Colon (tissue), 2 donors: ENCODE measurements at regions not wholly inside any gene's neighbourhood (a gene's known extent, or its start where the extent isn't known, plus 50 kb on each side); places are given as distances from the start of the nearest gene placed in this dataset.

ENCODE experiments used
- FAIRE-seq: peaks from 2 replicates; lab custom pipeline; 2012; peaks lifted over from hg19 to GRCh38; lab: Jason Lieb, UNC
- donor health status: control.
- donor health status: control.

DNA sequence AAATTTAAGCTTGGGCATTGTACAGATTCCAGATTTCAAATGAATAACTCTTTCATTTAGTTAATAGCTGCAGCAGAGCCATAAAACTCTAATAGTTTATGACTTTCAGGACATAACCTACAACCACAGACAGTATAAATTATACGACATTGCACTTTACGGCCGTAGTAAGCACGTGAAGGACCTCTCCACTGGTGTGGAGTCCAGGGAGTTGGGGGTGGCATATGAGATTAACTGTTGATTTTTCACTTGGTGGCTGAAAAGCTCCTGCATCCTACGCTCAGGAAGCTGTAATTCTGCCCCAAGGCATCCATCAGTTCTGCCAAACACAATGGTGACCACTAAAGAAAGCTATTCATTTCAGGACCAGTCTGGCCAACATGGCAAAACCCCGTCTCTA lies 376.2 kb downstream of the SOX11 start:
- no peak for FAIRE-seq

DNA sequence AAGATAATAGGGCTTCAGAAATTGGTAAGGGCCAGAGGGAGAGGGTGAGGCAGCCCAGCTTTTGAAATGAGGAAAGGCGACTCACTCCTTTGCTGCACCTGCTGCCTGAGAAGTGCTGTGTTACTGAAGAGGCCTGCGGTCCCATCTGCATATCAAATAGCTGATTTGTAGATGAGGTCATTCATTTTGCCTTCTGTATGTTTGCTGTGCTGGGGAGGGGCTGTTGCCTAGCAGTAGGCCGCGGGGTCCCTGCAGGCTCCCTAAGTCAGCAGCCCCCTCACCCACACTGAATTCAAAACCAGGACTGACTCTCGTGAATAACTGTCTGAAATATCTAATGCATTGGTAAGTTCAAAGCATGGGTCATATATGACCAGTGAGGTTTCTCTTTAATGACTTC lies 377.2 kb downstream of the SOX11 start:
- FAIRE-seq: no peak

DNA sequence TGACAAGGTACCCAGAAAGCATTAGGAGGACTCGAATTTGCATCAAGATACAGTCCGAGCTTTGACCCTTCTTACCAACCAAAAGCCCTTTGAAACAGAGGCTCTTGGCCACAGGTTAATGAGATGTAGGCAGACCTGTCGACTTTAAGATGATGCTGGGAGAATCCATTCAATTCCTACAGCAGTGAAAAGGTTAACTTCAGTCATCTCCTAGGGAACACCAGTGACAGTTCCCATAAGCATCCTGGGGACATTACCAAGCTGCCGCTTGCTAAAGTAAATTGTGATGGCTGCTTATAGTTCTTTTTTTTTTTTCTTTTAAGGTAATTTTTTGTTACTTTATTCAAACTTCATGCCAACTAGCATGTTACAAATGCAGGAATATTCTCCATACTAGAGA lies 379.3 kb downstream of the SOX11 start:
- FAIRE-seq: no peak

DNA sequence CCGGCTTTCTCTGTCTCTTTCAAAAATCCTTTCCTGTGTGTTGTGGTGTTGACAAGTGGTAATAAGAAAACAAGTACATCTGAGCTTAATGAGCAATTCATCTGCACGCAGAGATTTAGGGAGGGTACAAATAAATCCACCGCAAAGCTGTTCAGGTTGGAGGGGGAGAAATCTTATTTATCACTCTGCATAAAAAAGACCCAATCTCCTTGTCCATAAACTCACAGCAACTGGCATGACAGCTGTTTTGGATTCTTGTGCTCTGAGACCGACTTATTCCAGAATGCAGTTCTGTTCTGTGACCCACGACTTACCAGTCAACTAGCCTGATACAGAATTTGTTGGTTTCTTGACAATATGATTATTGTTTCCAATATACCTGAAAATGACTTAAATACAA lies 380.1 kb downstream of the SOX11 start:
- FAIRE-seq: no peak

DNA sequence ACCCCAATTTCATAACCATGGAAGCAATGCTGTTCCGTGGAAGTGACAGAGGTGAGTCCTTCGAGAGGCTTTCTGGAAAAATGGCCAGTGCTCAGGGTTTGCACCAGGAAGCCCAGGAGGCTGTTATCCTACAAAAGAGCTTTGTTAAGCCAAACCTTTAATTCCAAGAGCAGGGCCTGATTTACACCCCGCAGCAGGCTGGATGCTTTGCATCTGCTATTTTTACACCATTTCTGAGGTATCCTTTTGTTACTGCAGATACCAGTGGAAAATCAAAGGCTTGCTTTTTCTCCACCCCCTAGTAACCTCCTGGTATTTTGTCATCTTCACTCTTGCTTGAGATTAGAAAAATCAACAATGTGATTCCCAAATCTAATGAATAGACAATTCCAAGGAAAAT lies 380.6 kb downstream of the SOX11 start:
- FAIRE-seq: no peak

DNA sequence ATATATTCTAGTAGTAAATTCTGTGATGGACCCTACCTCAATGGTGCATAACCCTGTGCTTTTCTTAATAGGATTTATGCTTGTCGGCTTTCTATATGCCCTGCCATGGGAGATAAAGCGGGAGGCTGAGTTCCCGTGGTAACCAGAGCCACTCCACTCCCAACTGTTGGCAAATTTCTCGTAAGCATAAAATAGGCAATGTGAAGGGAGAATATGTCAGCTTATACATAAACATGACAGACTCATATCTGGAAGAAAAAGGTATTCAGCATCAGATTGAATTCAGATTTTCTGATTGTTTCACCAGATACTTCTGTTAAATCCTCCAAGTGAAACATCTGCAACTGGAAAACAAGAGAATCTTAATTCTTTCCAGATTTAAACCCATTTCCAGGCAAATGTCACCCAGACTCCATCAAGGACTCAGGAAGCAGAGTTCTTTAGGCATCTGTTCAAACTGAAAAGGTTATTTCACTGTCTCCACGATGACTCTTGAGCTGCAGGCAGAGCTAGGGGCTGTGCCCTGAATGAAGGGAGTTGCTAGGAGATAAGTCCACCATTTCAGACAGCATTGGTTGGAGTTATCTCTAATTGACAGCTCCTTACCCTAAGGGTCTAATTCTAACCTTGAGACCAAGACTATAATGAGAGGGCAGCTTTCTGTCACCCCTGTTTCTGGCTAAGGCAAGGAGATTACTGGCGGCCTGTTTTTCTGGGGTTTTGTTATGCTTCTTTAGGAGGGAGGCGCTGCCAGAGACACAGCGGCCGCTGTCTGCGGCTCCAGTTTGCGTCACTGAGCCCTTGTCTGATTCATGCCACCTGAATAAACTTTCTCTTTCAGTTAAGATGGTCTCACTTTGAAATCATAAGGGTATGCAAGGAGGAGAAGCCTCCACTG lies 381.3 kb downstream of the SOX11 start:
- FAIRE-seq: no peak

DNA sequence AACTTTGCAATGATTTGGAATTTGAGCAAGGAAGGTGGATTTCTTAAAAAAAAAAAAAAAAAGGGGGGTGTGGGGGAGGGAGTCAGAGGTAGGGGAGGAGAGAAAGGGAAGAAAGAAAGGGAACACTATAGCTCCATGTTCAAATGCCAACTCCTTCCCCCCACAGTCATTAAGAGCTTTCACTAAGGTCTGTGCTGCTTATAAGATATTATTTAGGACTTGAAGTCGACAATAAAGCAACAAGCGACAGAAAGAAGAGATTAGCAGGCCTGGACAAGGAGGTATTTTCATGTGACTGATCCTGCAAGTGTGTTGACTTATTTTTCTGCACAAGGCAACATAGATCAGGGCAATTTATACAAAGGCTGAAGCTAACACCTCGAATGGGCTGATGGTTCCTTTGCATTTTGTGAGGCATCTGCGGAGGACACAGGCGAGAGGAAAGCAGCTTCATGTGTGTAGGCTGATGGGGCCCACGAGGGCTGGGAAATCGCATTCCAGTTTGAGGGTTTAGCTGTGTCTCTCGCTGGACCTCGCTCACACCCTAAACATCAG lies 382.0 kb downstream of the SOX11 start:
- FAIRE-seq: no peak

DNA sequence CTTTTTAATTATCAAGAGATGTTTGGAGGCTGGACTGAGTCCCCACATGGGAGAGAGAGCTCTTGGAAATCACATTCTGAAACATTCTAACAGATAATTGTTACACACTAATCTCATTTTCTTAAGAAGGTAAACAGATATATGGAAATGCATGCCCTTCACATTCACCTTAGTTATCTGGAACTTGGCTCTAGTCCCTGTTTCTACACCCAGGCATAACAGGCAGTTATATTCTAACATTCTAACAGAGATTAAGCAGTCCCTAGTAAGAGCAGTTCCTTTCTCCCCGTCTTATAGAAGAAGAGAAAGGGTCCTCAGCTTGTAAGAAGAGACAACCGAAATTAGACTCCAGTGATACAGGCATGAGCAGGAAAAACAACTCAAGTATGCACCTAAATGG lies 385.4 kb downstream of the SOX11 start:
- no peak for FAIRE-seq

DNA sequence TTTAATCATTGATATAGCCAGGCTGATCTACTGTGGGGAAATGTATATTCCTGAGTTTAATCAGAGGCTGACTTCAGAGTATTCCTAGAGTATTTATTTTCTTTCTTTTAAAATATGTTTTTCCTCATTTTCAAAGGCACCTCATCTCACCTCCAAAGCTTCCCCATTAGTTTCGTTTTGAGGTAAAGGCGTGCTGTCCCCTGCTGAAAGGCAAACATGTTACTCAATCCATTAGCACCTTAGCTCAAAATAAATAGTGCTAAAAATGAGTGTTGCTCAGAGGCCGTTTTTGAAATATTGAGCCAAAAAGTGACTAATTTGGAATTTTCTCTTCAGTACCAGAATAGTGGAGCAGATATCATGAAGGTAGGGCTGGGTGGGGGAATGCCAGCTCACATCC lies 386.2 kb downstream of the SOX11 start:
- FAIRE-seq: no peak

DNA sequence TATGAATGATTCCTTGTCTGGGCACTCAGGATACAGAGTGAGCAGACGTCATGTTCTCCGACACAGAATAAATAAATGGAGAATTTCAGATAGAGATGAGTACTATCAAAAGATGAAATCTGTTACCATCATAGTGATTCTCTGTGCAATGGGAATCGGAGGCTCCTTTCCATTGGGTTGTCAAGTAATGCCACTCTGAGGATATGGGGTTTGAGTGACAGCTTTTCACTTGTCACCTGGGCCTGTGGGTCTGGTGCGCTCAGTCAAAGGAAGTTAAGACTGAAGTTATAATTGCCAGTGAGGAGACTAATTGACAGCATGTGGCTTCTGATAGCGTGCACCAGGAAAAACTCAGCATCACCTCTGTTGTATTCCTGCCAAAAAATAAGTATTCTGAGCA lies 387.2 kb downstream of the SOX11 start:
- FAIRE-seq: no peak

DNA sequence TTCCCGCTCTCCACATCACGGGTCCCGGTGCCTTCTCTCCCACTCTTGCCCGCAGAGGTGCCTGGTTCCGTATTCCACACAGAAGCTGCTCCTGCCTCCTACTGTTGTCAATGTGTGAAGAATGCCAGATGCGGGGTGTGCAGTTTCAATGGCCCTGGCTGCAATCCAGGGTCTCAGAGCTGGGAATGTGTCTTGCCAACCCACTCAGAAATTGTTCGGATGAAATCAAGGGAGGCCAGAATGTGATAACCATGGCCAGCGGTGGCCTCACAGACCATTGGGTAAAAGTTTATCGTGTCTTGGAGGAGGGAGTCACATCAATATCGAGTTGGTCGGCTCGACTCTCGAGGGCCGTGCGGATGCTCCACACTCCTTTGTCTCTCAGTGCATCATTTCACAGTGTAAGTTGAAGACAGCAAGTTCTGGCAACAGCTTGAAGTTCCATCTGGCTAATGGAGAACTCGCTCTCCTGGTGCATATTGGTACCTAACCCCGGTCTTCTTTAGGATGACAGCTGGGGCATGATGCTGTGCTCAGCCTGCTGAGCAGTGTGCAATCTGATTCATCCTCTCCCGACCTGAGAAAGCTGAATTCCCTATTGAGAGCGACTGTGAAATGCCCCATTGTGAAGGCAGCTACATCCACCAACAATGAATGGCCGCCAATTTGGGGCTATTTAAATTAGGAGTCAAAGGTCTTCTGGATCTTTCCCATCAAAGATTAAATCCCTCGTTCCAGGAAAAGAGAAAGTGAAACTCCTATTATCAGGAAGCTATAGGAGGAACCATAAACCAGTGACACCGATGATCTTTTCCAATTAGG lies 389.0 kb downstream of the SOX11 start:
- FAIRE-seq: no peak

DNA sequence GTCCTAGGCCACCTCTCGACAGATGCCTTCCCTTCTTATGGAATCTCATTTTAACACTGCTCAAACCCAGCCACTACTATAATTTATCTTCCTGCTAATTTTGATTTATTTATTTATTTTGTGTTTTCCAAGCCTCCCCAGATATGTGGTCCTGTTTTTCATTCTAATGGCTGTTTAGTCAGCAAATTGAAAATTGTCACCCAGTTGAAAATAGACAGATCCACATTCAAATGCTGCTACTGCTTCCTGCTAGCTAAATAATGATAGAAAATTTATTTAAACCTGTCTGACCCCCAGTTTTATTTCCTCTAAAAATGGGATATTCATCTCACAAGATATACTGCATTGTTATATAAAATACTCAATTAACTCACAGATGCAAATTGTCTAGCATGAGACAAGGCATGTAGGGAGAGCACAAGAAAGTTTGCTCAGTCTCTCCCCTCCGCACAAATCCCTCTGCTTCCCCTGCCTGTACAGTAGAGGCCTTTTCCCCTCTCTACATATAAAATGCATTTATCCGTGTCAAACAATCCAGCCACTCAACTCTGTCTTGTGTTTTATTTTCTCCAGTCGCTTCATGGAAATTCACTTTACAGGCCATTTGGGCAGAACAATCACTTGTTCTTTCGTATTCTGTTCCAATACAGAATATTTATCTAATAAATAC lies 389.9 kb downstream of the SOX11 start:
- no peak for FAIRE-seq

DNA sequence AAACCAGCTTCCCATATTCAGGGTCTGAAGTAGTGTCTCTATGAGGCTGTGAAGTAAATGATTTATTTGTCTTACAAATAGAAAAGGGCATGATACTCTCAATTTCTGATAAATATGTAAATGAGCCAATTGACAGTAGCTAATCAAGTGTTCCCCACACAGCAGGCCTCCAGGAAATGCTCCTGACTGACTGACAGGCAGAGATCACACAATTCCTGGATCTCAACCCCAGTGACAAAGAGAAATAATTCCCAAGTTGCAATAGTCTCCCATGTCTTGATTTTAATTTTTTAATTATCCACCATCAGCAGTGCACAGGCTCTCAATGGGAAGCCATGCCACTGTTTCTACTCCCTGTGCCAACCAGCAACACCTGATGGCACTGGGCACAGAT lies 390.4 kb downstream of the SOX11 start:
- no peak for FAIRE-seq

DNA sequence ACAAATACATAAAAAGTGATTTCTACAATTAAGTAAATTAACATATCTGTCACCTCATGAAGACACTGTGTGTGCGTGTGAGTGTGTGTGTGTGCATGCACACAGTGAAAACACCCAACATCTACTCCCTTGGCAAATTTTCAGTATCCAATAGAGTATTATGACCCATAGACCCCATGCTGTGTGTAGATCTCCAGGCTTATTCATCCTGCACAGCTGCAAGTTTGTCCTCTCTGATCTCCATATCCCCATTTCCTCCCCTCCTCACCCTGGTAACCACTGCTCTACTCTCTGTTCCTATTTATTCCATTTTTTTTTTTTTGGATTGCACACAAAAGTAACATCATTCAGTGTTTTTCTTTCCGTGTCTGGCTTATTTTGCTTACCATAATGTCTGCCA lies 391.0 kb downstream of the SOX11 start:
- FAIRE-seq: no peak

DNA sequence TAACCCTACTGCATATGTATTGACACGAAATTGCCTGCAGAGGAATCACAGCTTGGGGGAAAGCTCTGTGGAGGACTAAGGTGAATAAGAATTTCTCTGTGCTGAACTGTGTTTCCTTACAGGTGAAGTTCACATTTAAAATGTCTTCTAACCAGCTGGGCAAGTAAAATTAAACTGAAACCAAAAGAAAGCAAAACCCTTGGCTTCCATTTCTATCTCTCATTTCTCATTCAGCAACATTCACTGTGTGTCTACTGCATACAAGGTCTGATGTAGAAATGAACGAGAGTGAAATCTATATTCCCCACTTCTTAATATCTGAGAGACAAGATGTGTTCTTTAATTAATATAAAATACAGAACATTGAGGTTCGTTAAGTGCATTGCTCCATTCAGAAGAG lies 397.3 kb downstream of the SOX11 start:
- no peak for FAIRE-seq

DNA sequence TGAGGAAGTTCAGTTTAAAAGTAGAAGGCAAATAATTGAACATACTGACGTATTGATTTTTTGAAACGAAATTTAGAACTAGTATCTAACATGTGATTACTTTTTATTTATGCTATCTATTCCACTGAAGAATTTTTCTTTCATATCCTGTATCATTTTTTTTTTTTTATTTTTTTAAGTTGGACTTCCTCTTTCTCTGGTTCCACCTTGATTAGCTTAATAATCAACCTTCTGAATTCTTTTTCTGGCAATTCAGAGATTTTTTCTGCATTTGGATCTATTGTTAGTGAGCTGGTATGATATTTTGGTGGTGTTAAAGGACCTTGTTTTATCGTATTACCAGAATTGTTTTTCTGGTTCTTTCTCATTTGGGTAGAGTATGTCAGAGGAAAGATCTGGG lies 411.2 kb downstream of the SOX11 start:
- FAIRE-seq: no peak

DNA sequence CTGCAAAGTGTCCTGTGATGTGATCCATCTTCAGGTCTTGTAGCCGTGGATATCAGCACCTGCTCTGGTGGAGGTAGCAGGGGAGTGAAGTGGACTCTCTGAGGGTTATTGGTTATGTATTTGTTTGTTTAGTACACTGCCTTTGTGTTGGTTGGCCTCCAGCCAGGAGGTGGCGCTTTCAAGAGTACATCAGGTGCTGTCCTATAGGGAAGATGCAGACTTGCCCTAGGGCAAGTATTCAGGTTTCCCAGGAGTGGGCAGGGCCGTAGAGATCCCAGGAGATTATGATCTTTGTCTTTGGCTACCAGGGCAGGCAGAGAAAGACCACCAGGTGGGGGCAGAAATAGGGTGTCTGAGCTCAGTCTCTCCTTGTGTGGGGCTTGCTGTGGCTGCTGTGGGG lies 411.8 kb downstream of the SOX11 start:
- FAIRE-seq: no peak

DNA sequence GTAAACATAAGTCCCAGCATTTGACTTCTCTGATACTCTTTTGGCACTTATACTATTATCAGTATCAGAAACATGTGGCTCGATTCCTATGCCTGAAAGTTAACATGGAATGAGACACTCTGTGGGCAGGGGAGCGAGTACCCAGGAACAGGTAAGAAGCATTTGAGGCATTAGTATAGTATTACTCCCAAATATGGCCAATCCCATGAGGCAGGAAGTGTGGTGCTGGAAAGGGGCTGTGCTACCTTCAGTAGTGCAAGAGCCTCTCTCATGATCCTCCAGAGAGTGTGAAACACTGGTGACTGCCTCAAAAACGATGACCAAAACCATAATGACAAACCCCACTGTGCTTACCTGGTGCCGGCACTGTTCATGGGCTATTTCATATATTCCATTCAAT lies 415.1 kb downstream of the SOX11 start:
- FAIRE-seq: no peak

DNA sequence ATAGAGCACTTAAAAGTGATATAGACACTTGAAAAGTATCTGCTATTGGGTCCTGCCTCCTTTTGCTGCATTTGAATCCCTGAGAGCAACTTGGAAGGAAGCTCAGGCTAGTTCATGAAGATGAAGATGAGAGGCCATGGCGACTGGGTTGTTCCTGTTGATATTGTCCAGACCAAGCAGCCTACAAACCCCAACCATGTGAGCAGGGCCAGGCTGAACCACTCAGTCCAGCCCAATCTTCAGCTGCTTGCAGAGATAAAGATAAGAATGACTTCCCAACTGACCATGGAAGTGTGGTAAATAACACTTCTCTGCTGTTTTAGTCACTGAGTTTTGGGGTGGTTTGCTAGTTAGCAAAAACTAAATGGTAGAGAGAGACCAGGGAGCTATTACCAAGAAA lies 417.6 kb downstream of the SOX11 start:
- no peak for FAIRE-seq

DNA sequence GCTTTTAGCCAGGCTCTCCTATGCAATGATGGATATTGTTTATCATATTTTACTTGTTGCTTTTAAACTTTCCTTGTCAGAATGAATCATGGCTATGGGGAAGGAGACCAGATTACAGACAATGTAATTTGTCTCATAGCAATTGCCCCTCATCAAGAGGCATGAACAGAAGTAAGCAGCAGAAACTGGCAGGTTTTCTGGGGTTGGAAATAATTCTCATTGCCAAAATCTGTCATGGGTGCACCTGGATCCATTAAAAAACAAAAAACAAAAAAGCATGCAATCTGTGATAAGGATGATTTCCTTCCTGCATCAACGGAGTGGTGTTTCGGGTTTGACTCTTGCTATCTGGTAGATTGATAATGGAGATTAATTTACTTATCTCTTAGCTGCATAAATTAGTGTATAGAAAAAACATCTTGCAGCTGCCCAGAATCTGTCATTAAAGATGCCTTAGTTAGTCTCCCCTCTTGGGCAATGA lies 419.6 kb downstream of the SOX11 start:
- FAIRE-seq: no peak

DNA sequence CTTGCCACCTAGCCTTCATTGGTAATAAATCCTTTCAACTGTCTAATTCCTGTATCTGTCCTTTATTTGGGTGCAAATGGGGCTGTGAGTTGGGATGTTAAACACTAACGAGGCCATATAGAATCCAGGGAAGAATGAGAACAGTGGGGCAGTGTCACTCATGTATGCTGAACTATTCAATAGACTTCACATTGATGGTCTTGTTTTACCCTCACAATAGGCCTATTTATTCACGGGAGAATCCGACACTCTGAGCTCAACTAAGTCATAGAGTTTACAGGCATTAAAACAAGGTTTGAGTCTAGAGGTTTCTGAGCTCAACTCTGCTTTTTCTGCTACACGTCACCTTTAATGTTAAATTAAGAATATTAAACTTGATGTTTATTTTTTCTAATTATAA lies 421.6 kb downstream of the SOX11 start:
- no peak for FAIRE-seq

DNA sequence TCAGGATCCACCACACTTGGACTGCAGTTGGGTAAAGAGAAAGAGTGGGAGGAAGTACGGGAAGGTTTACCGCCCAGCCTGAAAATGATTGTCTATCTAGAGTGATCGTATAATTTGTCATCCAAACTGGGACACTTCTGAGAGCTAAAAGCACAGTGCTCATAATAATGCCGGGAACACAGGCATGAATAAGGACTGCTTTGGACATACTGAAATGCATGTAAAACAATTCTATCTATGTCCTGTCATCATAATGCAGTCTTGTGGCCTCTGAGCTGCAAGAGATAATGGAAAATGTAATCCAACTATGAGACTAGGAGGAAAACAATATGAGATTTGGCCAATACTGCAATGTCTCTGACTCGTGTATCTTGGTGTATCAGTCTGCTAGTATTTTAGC lies 435.5 kb downstream of the SOX11 start:
- FAIRE-seq: no peak

DNA sequence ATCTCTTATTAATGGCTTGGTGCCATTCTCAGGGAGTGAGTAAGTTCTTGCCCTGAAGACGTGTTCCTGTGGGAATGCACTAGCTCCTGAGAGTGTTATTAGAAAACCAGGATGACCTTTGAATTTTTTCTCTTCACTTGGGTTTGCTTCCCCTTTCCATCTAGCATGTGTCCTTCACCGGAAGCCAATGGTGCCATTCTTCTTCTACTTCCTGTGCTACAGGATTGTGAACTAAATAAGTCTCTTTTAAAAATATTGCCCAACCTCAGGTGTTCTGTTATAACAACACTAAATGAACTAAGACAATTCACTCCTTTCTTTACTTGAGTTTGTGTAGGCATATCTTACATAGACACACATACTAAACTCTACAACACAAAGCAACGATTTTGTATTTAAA lies 447.0 kb downstream of the SOX11 start:
- FAIRE-seq: no peak
